GM18499 (cell line): ENCODE measurements at regions not wholly inside any gene's neighbourhood (a gene's known extent, or its start where the extent isn't known, plus 50 kb on each side); places are given as distances from the start of the nearest gene placed in this dataset.
"Not testable (repeated sequence)": the region's sequence is repeated elsewhere in the genome, so short reads cannot be mapped to it uniquely, and the experiment has no call there.

Experiments used
- ATAC-seq: cut with Tn5 transposase; IDR thresholded peaks from one replicate; pipeline ENCODE4 v1.9.1; 2021; ENCODE audit warnings: moderate number of reproducible peaks; ENCODE audit not compliant: insufficient read depth, unreplicated experiment

DNA sequence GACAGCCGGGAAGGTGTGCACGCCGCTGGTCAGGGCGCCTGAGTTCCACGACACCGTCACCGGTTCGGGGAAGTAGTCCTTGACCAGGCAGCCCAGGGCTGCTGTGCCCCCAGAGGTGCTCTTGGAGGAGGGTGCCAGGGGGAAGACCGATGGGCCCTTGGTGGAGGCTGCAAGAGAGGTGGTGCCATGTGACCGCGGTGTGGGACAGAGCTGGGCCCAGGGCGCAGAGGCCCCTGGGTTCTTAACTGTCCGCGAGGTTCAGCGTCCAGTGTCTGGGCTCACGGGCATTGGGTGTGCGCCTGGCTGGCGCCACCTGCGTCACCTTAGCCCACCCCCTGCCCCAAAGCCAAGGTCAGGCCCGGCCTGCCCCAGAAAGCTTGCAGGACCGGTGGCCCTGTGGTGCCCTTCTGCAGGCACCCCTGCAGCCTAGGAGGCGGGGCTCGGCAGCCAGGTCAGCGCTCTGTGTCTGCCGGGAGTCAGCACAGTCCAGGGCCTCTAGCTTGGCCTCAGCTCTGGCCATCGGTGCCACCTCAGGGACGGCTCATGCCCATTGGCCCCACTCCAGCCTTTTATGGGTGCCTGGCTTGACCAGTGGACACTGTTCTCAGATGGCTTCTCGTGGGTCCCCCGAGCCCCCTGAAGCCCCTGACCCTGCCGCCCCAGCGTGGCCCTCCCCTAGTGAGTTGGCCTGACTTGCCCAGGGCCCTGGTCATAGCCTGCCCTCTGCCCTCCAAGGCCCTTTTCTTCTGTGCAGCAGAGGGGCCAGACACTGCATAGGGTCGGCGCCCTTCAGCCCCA lies 216.7 kb downstream of the TMEM121 start:
- not testable (repeated sequence) for ATAC-seq

GRCh38 chr14:105744213-105744787 lies 217.9 kb downstream of the TMEM121 start:
- ATAC-seq = not testable (repeated sequence)

DNA sequence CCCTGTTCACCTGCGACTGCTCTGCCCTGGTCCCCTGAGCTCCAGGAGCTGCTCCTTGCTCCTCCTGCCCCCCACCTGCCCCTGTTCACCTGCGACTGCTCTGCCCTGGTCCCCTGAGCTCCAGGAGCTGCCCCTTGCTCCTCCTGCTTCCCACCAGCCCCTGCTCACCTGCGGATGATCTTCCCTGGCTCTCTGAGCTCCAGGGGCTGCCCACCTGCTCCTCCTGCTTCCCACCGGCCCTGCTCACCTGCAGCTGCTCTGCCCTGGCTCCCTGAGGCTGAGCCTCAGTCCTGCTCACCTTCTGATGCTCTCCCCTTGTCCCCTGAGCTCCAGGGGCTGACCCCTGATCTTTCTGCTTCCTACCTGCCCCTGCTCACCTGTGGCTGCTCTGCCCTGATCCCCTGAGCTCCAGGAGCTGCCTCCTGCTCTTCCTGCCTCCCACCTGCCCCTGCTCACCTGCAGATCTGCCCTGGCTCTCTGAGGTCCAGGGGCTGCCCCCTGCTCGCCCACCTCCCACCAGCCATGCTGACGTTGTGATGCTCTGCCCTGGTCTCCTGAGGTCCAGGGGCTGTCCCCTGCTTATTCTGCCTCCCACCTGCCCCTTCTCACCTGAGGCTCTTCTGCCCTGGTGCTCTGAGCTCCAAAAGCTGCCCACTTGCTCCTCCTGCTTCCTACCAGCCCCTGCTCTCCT lies 219.2 kb downstream of the TMEM121 start:
- no peak for ATAC-seq

GRCh38 chr14:105746124-105746514 lies 219.7 kb downstream of the TMEM121 start:
- ATAC-seq = no peak

- ATAC-seq = not testable (repeated sequence)
Observed at GRCh38 chr14:105746800-105747502, 220.6 kb downstream of the TMEM121 start.

- ATAC-seq = not testable (repeated sequence)
Observed at GRCh38 chr14:105747503-105748203, 221.3 kb downstream of the TMEM121 start.

GRCh38 chr14:105748204-105748578 lies 221.8 kb downstream of the TMEM121 start:
- no peak for ATAC-seq

GRCh38 chr14:105748710-105749109 lies 222.3 kb downstream of the TMEM121 start:
- ATAC-seq = not testable (repeated sequence)

DNA sequence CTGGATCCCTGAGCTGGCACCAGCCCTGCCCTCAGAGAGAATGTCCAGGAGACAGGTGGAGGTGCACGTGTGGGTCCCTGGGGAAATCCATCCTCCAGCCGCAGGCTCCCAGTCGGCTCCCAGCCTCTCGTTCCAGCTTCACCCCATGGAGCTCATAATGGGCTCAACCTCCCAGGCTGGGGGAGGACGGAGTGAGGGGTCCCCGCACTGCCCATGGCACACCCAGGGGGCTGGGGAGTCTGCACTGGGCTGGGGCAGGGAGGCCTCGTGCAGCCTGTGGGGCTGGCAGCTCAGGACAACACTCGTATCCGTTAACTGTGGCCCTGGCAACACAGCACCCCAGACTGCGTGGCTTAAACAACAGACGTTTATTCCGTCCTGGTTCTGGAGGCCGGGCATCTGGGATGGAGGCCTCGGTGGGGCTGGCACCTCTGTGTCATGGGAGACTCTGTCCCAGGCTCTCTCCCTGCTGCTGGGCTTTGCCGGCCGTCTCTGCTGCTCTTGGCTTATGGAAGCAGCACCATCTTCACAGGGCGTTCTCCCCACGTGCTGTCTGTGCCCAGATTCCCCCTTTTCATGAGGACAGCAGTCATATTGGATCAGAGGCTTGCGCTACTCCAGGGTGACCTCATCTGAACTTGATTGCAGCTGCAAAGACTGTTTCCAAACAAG lies 223.6 kb downstream of the TMEM121 start:
- not testable (repeated sequence) for ATAC-seq

GRCh38 chr14:105751291-105751751 lies 224.9 kb downstream of the TMEM121 start:
- not testable (repeated sequence) for ATAC-seq

DNA sequence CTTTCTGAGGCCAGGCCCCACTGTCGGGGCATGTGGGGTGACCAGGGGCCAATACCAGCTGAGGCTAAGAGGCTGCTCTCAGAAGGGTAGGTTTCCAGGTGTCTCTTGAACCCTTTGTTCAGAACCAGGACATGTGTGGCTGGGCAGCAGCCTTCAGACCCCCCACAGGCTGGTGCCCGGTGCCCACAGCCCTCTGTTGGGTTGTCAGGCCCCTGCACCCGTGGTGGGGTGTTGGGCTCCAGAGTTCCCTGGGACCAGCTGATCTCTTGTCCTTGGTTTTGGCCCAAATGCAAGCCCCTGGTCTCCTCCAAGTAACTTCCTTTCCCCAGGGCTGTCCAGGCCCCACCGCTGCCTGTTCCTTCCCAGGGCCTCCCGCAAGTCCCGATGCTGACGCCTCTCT lies 226.0 kb downstream of the TMEM121 start:
- not testable (repeated sequence) for ATAC-seq

GRCh38 chr14:105760691-105761344 lies 234.4 kb downstream of the TMEM121 start:
- ATAC-seq = no peak

DNA sequence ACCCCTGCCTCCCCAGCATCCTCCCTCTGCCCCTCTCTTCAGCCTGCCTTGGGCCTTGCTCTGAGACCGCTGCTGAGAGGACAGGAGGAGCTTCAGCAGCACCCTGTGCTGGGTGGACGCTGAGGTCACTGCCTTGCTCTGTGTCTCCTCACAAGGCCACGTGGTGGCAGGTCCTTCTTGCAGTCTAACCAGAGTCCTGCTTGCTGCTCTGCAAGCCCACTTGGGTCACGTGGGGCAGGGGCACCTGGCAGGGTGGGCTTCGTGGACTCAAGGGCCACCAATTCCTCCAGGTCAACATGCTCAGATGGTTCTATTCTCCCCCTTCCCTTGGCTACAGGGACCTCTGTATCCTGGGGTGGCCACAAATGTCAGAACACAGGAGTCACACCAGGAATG lies 235.0 kb downstream of the TMEM121 start:
- ATAC-seq = not testable (repeated sequence)

DNA sequence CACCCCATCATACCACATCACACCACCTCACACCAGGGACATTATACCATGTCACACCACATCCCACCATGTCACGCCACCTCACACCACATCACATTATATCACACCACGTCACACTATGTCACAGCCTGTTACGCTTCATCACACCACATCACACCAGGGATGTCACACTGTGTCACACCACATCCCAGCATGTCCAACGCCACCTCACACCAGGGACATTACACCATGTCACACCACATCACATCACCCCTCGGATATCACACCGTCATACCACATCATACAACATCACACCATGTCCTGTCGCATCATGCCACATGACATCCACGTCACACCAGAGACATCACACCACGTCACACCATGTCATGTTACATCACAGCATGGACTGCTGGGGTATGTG lies 235.5 kb downstream of the TMEM121 start:
- ATAC-seq = no peak

DNA sequence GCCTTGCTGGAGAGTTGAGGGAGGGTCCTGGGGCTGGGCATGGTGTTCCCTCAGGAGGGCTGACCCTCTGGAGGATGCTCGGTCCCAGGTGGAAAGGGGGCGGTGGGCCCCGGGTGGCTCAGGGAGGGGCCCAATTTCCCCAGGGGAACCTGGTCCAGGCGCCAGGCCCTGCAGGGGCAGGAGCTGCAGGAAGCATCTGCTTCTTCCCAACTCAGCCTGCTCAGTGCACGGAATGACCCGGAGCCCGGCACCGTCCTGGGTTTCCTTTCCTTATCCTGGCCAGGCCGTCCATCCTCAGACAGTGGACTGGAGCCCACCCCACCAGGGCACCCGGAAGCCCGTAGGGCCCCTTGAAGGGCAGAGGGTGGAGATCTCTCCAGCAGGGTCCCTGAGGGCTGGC lies 235.9 kb downstream of the TMEM121 start:
- ATAC-seq = not testable (repeated sequence)

DNA sequence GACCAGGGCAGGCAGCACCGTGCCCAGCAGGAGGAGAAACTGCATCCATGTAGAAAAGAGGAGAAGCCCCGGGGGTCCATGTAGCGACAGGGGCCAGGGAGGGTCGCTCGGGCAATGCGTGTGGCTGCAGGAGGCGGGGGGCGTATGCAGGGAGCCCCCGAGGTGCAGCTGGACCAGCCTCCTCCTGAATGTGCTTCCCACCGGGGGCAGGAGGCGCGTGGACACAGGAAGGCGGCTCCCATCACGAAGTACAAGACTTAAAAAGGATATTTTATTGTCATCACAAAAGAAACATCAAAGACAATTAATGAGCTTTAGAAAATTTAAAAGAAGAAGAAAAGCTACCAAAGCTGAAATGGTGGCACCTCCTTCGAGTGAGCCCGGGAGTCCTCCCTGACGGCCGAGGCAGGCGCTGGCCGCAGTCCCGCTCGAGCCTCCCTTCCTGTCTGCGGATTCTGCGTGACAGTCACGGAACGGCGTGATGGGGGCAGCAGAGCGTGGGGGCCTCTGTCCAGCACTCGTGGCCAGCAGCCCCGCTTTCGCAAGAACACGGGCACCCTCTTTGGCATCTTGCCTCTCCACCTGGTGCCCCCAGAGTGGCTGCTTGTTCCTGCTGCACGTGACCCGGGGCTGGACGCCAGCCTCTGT lies 238.0 kb downstream of the TMEM121 start:
- ATAC-seq = not testable (repeated sequence)

DNA sequence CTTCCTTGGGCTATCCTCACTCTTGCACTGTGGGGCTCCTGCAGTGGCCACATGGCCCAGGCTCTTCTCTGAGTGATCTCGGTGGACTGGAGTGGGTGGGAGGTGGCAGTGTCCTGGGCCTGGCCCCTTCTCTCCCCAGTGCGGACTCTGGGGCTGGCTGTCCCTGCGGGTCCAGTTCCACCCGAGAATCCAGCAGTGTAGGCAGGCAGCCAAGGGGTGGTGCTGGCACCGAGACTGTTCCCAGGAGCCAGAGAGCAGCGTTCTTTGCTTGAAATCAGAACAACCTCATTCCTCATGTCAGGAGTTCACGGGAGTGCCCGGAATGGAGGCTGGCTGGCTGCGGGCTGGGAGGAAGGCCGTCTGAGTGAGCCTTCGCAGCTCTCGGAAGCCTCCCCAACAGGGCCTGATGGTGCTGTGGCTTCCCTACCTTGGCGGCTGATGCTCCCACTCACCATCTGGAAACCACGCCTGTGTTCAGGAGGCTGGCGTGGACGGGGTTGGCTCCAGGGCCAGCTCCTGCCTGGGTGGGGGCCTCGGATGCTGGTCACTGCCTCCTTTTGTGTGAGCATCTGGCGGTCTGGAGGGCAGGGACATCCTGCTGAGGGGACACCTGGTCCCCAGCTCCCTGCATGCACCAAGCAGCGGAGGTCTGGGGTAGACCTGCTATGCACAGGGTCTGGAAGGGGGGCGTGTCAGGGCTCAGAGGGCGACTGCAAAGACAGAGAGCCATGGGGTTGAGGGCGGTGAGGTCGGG lies 238.9 kb downstream of the TMEM121 start:
- not testable (repeated sequence) for ATAC-seq
